Neural cell (in vitro differentiated cells): ENCODE measurements at regions not wholly inside any gene's neighbourhood (a gene's known extent, or its start where the extent isn't known, plus 50 kb on each side); places are given as distances from the start of the nearest gene placed in this dataset.

Experiments used
- EZH2 ChIP-seq: fragments of 200-600, 300-800 bp; shearing (Covaris generic), sonication (generic); IDR thresholded peaks from 2 replicates; pipeline ENCODE4 v1.6.1; 2014; ENCODE audit warnings: antibody characterized with exemption, low read length, borderline replicate concordance, mild to moderate bottlenecking; ENCODE audit not compliant: insufficient read depth, poor library complexity, severe bottlenecking
- POLR2AphosphoS5 ChIP-seq: IDR thresholded peaks from 2 replicates; pipeline ENCODE4 v1.6.1; 2012
- RAD21 ChIP-seq: fragments of 450-650 bp; conservative IDR thresholded peaks from 2 replicates; pipeline ENCODE4 v1.6.1; 2014; ENCODE audit warnings: antibody characterized with exemption, mild to moderate bottlenecking, moderate library complexity
- REST ChIP-seq: IDR thresholded peaks from 2 replicates; pipeline ENCODE4 v1.6.1; 2012; ENCODE audit warnings: borderline replicate concordance
- TF ChIP-seq, protein P1 (sequence below): fragments of 450-650 bp; IDR thresholded peaks from 2 replicates; pipeline ENCODE4 v1.5.1; 2014; ENCODE audit warnings: antibody characterized with exemption, mild to moderate bottlenecking, moderate library complexity; ENCODE audit not compliant: poor library complexity, severe bottlenecking

GRCh38 chr4:125770814-125771398 lies 456.2 kb downstream of the FAT4 start:
- TF ChIP-seq EZH2 (no peak), REST (peak; percentile 74), POLR2AphosphoS5 (peak; percentile 59), RAD21 (no peak)
- TF ChIP-seq, protein P1, sequence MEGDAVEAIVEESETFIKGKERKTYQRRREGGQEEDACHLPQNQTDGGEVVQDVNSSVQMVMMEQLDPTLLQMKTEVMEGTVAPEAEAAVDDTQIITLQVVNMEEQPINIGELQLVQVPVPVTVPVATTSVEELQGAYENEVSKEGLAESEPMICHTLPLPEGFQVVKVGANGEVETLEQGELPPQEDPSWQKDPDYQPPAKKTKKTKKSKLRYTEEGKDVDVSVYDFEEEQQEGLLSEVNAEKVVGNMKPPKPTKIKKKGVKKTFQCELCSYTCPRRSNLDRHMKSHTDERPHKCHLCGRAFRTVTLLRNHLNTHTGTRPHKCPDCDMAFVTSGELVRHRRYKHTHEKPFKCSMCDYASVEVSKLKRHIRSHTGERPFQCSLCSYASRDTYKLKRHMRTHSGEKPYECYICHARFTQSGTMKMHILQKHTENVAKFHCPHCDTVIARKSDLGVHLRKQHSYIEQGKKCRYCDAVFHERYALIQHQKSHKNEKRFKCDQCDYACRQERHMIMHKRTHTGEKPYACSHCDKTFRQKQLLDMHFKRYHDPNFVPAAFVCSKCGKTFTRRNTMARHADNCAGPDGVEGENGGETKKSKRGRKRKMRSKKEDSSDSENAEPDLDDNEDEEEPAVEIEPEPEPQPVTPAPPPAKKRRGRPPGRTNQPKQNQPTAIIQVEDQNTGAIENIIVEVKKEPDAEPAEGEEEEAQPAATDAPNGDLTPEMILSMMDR = no peak
